GM13976 (cell line): ENCODE measurements at regions not wholly inside any gene's neighbourhood (a gene's known extent, or its start where the extent isn't known, plus 50 kb on each side); places are given as distances from the start of the nearest gene placed in this dataset.

Experiments
- DNase-seq: peaks from one replicate; pipeline ENCODE4 v3.0.0; 2012; ENCODE audit warnings: low spot score
- CTCF ChIP-seq: IDR thresholded peaks from 2 replicates; pipeline ENCODE4 v1.5.1; 2012; ENCODE audit warnings: borderline replicate concordance, mild to moderate bottlenecking; ENCODE audit not compliant: insufficient read depth; ENCODE audit errors: extremely low read depth, missing control alignments, control extremely low read depth
- in situ Hi-C: fragments of 300-500 bp; cut with MboI; formaldehyde crosslinking; loops from one replicate; pipeline ENCODE4 v1.12.0; 2022; ENCODE audit warnings: low sequenced_read_pairs, mixed read lengths, inconsistent platforms; ENCODE audit not compliant: unreplicated experiment

GRCh38 chr14:101246894-101247841 is 314.1 kb upstream of the DIO3 start:
- no peak for TF ChIP-seq CTCF
- in situ Hi-C loops = no loop called here
- DNase-seq = no peak

- in situ Hi-C loops = no loop called here
- TF ChIP-seq CTCF = no peak
- no peak for DNase-seq
These were observed 313.2 kb upstream of the DIO3 start for GRCh38 chr14:101247842-101248725.

GRCh38 chr14:101248840-101249675 is 312.2 kb upstream of the DIO3 start:
- in situ Hi-C loops = no loop called here
- no peak for TF ChIP-seq CTCF
- DNase-seq = no peak

- no peak for DNase-seq
- in situ Hi-C loops = no loop called here
- TF ChIP-seq CTCF = no peak
These were observed 311.6 kb upstream of the DIO3 start for GRCh38 chr14:101249676-101250036.

GRCh38 chr14:101250336-101250947 is 310.9 kb upstream of the DIO3 start:
- in situ Hi-C loops = no loop called here
- no peak for TF ChIP-seq CTCF
- DNase-seq = no peak
